H9 (cell line): ENCODE measurements at regions not wholly inside any gene's neighbourhood (a gene's known extent, or its start where the extent isn't known, plus 50 kb on each side); places are given as distances from the start of the nearest gene placed in this dataset.
"Not testable (repeated sequence)": the region's sequence is repeated elsewhere in the genome, so short reads cannot be mapped to it uniquely, and the experiment has no call there.

Experiments used
- DNase-seq: peaks from one replicate; pipeline ENCODE4 v3.0.0-alpha.2; 2017
- H2AFZ ChIP-seq: one replicate; pipeline ENCODE4 v1.6.1; 2013; ENCODE audit warnings: mild to moderate bottlenecking, low read length, control low read depth, moderate library complexity
- H2AK5ac ChIP-seq: 2 replicates; pipeline ENCODE4 v1.6.1; 2013; ENCODE audit warnings: low read length, control low read depth, mixed read lengths; ENCODE audit not compliant: insufficient read length
- H2BK120ac ChIP-seq: one replicate; pipeline ENCODE4 v1.6.1; 2013; ENCODE audit warnings: low read depth, mild to moderate bottlenecking, low read length, control low read depth, inconsistent platforms; ENCODE audit not compliant: poor library complexity, severe bottlenecking
- H2BK12ac ChIP-seq: 2 replicates; pipeline ENCODE4 v1.6.1; 2013; ENCODE audit warnings: low read length, control low read depth, mixed read lengths, low read depth; ENCODE audit not compliant: insufficient read length
- H2BK15ac ChIP-seq: 2 replicates; pipeline ENCODE4 v1.6.1; 2013; ENCODE audit warnings: low read depth, low read length, control low read depth
- H2BK20ac ChIP-seq: one replicate; pipeline ENCODE4 v1.6.1; 2013; ENCODE audit warnings: low read depth, mild to moderate bottlenecking, low read length, control low read depth, inconsistent platforms; ENCODE audit not compliant: poor library complexity, severe bottlenecking
- H2BK5ac ChIP-seq: 2 replicates; pipeline ENCODE4 v1.6.1; 2013; ENCODE audit warnings: low read length, control low read depth, mixed read lengths; ENCODE audit not compliant: insufficient read length
- H3K14ac ChIP-seq: 2 replicates; pipeline ENCODE4 v1.6.1; 2013; ENCODE audit warnings: low read length, control low read depth; ENCODE audit not compliant: insufficient read depth
- H3K18ac ChIP-seq: 2 replicates; pipeline ENCODE4 v1.6.1; 2013; ENCODE audit warnings: low read depth, mild to moderate bottlenecking, mixed read lengths, low read length, control low read depth; ENCODE audit not compliant: insufficient read length
- H3K23ac ChIP-seq: 2 replicates; pipeline ENCODE4 v1.6.1; 2013; ENCODE audit warnings: low read length, control low read depth, mixed read lengths, low read depth; ENCODE audit not compliant: insufficient read length
- H3K23me2 ChIP-seq: 2 replicates; pipeline ENCODE4 v1.6.1; 2013; ENCODE audit warnings: low read depth, mild to moderate bottlenecking, mixed read lengths, low read length, control low read depth; ENCODE audit not compliant: insufficient read length, poor library complexity, severe bottlenecking
- H3K27ac ChIP-seq: 2 replicates; pipeline ENCODE4 v1.5.1; 2013; ENCODE audit warnings: low read length, control low read depth, mixed read lengths, low read depth; ENCODE audit not compliant: insufficient read length
- H3K27me3 ChIP-seq: 2 replicates; pipeline ENCODE4 v1.6.1; 2013; ENCODE audit warnings: low read length, control low read depth, inconsistent platforms; ENCODE audit not compliant: insufficient read depth
- H3K4ac ChIP-seq: 2 replicates; pipeline ENCODE4 v1.6.1; 2013; ENCODE audit warnings: low read depth, mild to moderate bottlenecking, control low read depth, inconsistent platforms, low read length, moderate library complexity
- H3K4me1 ChIP-seq: 2 replicates; pipeline ENCODE4 v1.6.1; 2013; ENCODE audit warnings: low read length, control low read depth, inconsistent platforms; ENCODE audit not compliant: insufficient read depth
- H3K4me2 ChIP-seq: 2 replicates; pipeline ENCODE4 v1.6.1; 2013; ENCODE audit warnings: low read length, control low read depth, mixed read lengths; ENCODE audit not compliant: insufficient read length, insufficient read depth
- H3K56ac ChIP-seq: 2 replicates; pipeline ENCODE4 v1.6.1; 2013; ENCODE audit warnings: low read depth, mild to moderate bottlenecking, mixed read lengths, low read length, control low read depth; ENCODE audit not compliant: insufficient read length
- H3K79me1 ChIP-seq: 2 replicates; pipeline ENCODE4 v1.6.1; 2013; ENCODE audit warnings: low read depth, mild to moderate bottlenecking, moderate library complexity, low read length, control low read depth, inconsistent platforms; ENCODE audit not compliant: insufficient read depth, poor library complexity, severe bottlenecking
- H3K79me2 ChIP-seq: 2 replicates; pipeline ENCODE4 v1.6.1; 2013; ENCODE audit warnings: low read length, control low read depth, inconsistent platforms; ENCODE audit not compliant: insufficient read depth
- H3K9ac ChIP-seq: 2 replicates; pipeline ENCODE4 v1.6.1; 2013; ENCODE audit warnings: low read length, control low read depth, mixed read lengths; ENCODE audit not compliant: insufficient read length; ENCODE audit errors: extremely low read depth
- H3K9me3 ChIP-seq: one replicate; pipeline ENCODE4 v1.6.1; 2013; ENCODE audit warnings: low read depth, low read length, inconsistent platforms; ENCODE audit not compliant: control insufficient read depth
- H3T11ph ChIP-seq: one replicate; pipeline ENCODE4 v1.6.1; 2013; ENCODE audit warnings: mild to moderate bottlenecking, low read length, control low read depth, inconsistent platforms
- H4K20me1 ChIP-seq: one replicate; pipeline ENCODE4 v1.6.1; 2013; ENCODE audit not compliant: control insufficient read depth, insufficient read length, insufficient read depth
- H4K5ac ChIP-seq: 2 replicates; pipeline ENCODE4 v1.6.1; 2013; ENCODE audit warnings: low read depth, mild to moderate bottlenecking, mixed read lengths, low read length, control low read depth; ENCODE audit not compliant: insufficient read length
- H4K8ac ChIP-seq: replicated peaks from 2 replicates; pipeline ENCODE4 v1.6.1; 2013; ENCODE audit warnings: low read length, control low read depth, mixed read lengths, low read depth; ENCODE audit not compliant: insufficient read length
- H4K91ac ChIP-seq: 2 replicates; pipeline ENCODE4 v1.6.1; 2013; ENCODE audit warnings: low read depth, mild to moderate bottlenecking, moderate library complexity, mixed read lengths, low read length, control low read depth; ENCODE audit not compliant: insufficient read length
- H3K27ac Mint-ChIP-seq, 3 experiments: 2 replicates in 2 of 3; 3 replicates in 1 of 3; pipeline ENCODE4 v1.8.0; 2020 to 2021; ENCODE audit warnings: mixed read lengths in 3 of 3, mild to moderate bottlenecking in 1 of 3, moderate library complexity in 1 of 3
- H3K27me3 Mint-ChIP-seq: 2 replicates; pipeline ENCODE4 v1.8.0; 2021; ENCODE audit warnings: low read depth, mild to moderate bottlenecking, moderate library complexity, mixed read lengths
- H3K36me3 Mint-ChIP-seq, 3 experiments: 2 replicates in 2 of 3; 3 replicates in 1 of 3; pipeline ENCODE4 v1.8.0; 2020 to 2021; ENCODE audit warnings: low read depth in 3 of 3, mixed read lengths in 3 of 3; ENCODE audit not compliant: insufficient read depth in 1 of 3
- H3K4me1 Mint-ChIP-seq, 2 experiments: 2 replicates each; pipeline ENCODE4 v1.8.0; 2020; ENCODE audit warnings: mixed read lengths in 2 of 2
- H3K4me3 Mint-ChIP-seq, 2 experiments: 2 replicates in 1 of 2; 3 replicates in 1 of 2; pipeline ENCODE4 v1.8.0; 2020 to 2021; ENCODE audit warnings: mild to moderate bottlenecking in 2 of 2, mixed read lengths in 2 of 2, moderate library complexity in 1 of 2
- H3K9me3 Mint-ChIP-seq, 2 experiments: 2 replicates in 1 of 2; 3 replicates in 1 of 2; pipeline ENCODE4 v1.8.0; 2020; ENCODE audit warnings: mild to moderate bottlenecking in 2 of 2, mixed read lengths in 2 of 2, moderate library complexity in 1 of 2
- WGBS: extraction: QIAGEN DNeasy Blood & Tissue Kit; methylation state at CpG from one replicate; pipeline ENCODE4 v1.1.7; 2013; ENCODE audit warnings: missing lambda C conversion rate, low lambda C conversion rate, mixed read lengths; ENCODE audit not compliant: insufficient read length; ENCODE audit errors: extremely low coverage; 5-methylcytosine and 5-hydroxymethylcytosine counted together
- TF ChIP-seq, protein P1 (sequence below): fragments of 200-600 bp; sonication (generic); conservative IDR thresholded peaks from 3 replicates; pipeline ENCODE4 v1.8.0; 2021; ENCODE audit warnings: antibody characterized with exemption, mild to moderate bottlenecking

DNA sequence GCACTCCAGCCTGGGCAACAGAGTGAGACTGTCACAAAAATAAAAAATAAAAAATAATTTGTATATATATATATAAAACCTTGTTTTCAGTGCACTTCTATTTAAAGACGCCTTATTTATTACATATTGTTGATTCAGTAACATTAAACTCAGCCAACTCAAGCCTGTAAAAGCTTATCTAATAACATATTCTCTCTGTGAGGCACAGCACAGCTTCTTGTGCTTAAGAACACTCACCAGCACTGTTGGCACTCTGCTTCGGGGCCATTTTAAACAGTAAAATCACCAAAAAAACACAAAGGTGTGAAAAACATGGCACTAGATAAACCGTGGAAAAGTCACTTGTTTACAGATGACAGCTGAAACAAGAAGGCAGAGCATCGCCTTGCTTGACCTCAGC, 89.0 kb upstream of the C10orf90 start:
- no peak overlapping the region for H2AK5ac ChIP-seq

DNA sequence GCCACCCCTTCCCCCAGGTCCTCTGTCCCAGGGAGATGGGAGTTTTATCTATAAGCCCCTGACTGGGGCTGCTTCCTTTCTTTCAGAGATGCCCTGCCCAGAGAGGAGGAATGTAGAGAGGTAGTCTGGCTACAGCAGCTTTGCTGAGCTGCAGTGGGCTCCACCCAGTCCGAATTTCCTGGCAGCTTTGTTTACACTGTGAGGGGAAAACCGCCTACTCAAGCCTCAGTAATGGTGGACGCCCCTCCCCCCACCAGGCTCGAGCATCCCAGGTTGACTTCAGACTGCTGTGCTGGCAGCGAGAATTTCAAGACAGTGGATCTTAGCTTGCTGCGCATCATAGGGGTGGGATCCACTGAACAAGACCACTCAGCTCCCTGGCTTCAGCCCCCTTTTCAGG, 96.2 kb upstream of the C10orf90 start:
- not testable (repeated sequence) for H3K27ac ChIP-seq, H3K9ac ChIP-seq, H3K4me2 ChIP-seq, H2BK120ac ChIP-seq, H3K14ac ChIP-seq, H3K4me1 ChIP-seq, H4K5ac ChIP-seq, DNase-seq, H3K9me3 ChIP-seq, H3K4ac ChIP-seq, H3K23ac ChIP-seq, H3K27me3 ChIP-seq, H2BK20ac ChIP-seq, H3K56ac ChIP-seq, H3K18ac ChIP-seq, H2BK15ac ChIP-seq, H3K4me3 Mint-ChIP-seq, H3K23me2 ChIP-seq, H2BK12ac ChIP-seq, H4K91ac ChIP-seq, H2BK5ac ChIP-seq, H3K27me3 Mint-ChIP-seq, H3T11ph ChIP-seq, H3K27ac Mint-ChIP-seq, H3K79me1 ChIP-seq, H4K20me1 ChIP-seq, H4K8ac ChIP-seq, H2AFZ ChIP-seq, H3K79me2 ChIP-seq, H2AK5ac ChIP-seq
- peaks cover 3 to 14% of the 10 kb centered on the region in 2 experiments; a peak in 2 of 4 replicates for H3K4me1 Mint-ChIP-seq
- peaks cover 16 to 18% of the 10 kb centered on the region in 2 experiments; a peak in 4 of 5 replicates for H3K9me3 Mint-ChIP-seq
- H3K36me3 Mint-ChIP-seq = peaks cover 3 to 20% (median 5%) of the 10 kb centered on the region in 3 experiments
- no CpG with 5 or more reads among the region's 6 CpGs for WGBS

More for the DNA sequence above, 89.0 kb upstream of the C10orf90 start:
- Histone ChIP-seq H2BK15ac (no peak overlapping the region), H2BK20ac (no peak overlapping the region), H3K79me2 (no peaks in the 10 kb centered on the region), H3K9ac (no peak overlapping the region), H3K4ac (no peak overlapping the region), H3K27ac (no peak overlapping the region), H2BK5ac (no peak overlapping the region), H2BK120ac (no peak overlapping the region), H4K8ac (no peak overlapping the region), H4K5ac (no peak overlapping the region), H3K4me2 (no peak overlapping the region), H4K91ac (no peak overlapping the region), H3K9me3 (no peaks in the 10 kb centered on the region), H3K27me3 (no peaks in the 10 kb centered on the region), H3K23me2 (no peaks in the 10 kb centered on the region), H3K79me1 (no peaks in the 10 kb centered on the region), H2AFZ (no peak overlapping the region), H3K18ac (no peak overlapping the region), H3T11ph (no peak overlapping the region), H3K4me1 (no peaks in the 10 kb centered on the region), H3K14ac (no peak overlapping the region), H2BK12ac (no peak overlapping the region), H4K20me1 (no peaks in the 10 kb centered on the region), H3K23ac (no peak overlapping the region), H3K56ac (no peak overlapping the region)
- WGBS = no CpG with 5 or more reads among the region's 4 CpGs
- H3K4me1 Mint-ChIP-seq = peaks cover 4 to 6% of the 10 kb centered on the region in 2 experiments
- no peak overlapping the region for H3K4me3 Mint-ChIP-seq
- H3K9me3 Mint-ChIP-seq = peaks cover 14 to 19% of the 10 kb centered on the region in 2 experiments
- TF ChIP-seq, protein P1, sequence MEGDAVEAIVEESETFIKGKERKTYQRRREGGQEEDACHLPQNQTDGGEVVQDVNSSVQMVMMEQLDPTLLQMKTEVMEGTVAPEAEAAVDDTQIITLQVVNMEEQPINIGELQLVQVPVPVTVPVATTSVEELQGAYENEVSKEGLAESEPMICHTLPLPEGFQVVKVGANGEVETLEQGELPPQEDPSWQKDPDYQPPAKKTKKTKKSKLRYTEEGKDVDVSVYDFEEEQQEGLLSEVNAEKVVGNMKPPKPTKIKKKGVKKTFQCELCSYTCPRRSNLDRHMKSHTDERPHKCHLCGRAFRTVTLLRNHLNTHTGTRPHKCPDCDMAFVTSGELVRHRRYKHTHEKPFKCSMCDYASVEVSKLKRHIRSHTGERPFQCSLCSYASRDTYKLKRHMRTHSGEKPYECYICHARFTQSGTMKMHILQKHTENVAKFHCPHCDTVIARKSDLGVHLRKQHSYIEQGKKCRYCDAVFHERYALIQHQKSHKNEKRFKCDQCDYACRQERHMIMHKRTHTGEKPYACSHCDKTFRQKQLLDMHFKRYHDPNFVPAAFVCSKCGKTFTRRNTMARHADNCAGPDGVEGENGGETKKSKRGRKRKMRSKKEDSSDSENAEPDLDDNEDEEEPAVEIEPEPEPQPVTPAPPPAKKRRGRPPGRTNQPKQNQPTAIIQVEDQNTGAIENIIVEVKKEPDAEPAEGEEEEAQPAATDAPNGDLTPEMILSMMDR = no peak
- H3K27ac Mint-ChIP-seq = no peak overlapping the region
- peaks cover 2 to 9% (median 3%) of the 10 kb centered on the region in 3 experiments; a peak in 5 of 7 replicates for H3K36me3 Mint-ChIP-seq
- DNase-seq = no peak
- peaks cover 2% of the 10 kb centered on the region for H3K27me3 Mint-ChIP-seq
